IMR-90 (cell line): ENCODE measurements at regions not wholly inside any gene's neighbourhood (a gene's known extent, or its start where the extent isn't known, plus 50 kb on each side); places are given as distances from the start of the nearest gene placed in this dataset.

Source experiments
- ATAC-seq: fragments of 200-7000 bp; cut with Tn5 transposase; 2 replicates; pipeline ENCODE4 v1.9.1; 2020; ENCODE audit warnings: low read depth, mild to moderate bottlenecking, moderate library complexity
- BruUV-seq: library from RNA; stranded (reverse); fragments of 400-500 nt; replicated peaks from 2 replicates; lab custom pipeline; 2021; lab: Mats Ljungman, UMichigan
- CTCF ChIA-PET: fragments of 300-600 bp; formaldehyde crosslinking; extraction: SDS; loops from one replicate; lab custom pipeline; 2021; ENCODE audit warnings: antibody characterized with exemption; lab: Yijun Ruan, JAX
- POLR2A ChIA-PET: fragments of 300-600 bp; sonication (Branson Sonifier 250); formaldehyde crosslinking; loops from one replicate; lab custom pipeline; 2022; ENCODE audit warnings: antibody characterized with exemption; ENCODE audit not compliant: unreplicated experiment; lab: Charles Lee
- DNase-seq: peaks from one replicate; pipeline ENCODE4 v3.0.0; 2013
- H2AFZ ChIP-seq: replicated peaks from 2 replicates; pipeline ENCODE3; 2013; ENCODE audit warnings: low read length, mild to moderate bottlenecking; ENCODE audit not compliant: poor library complexity
- H2AK5ac ChIP-seq: 2 replicates; pipeline ENCODE4 v1.6.1; 2013; ENCODE audit warnings: low read depth, low read length, inconsistent platforms
- H2AK9ac ChIP-seq: replicated peaks from 2 replicates; pipeline ENCODE3; 2013; ENCODE audit warnings: mild to moderate bottlenecking, low read depth, low read length, moderate library complexity; ENCODE audit not compliant: poor library complexity
- H2BK120ac ChIP-seq: 2 replicates; pipeline ENCODE4 v1.6.1; 2013; ENCODE audit warnings: low read depth, low read length, inconsistent platforms
- H2BK15ac ChIP-seq: 3 replicates; pipeline ENCODE4 v1.6.1; 2013; ENCODE audit warnings: low read depth, low read length, inconsistent platforms
- H2BK20ac ChIP-seq: 2 replicates; pipeline ENCODE4 v1.6.1; 2013; ENCODE audit warnings: low read depth, mild to moderate bottlenecking, inconsistent platforms, low read length, moderate library complexity
- H2BK5ac ChIP-seq: 2 replicates; pipeline ENCODE4 v1.6.1; 2013; ENCODE audit warnings: mild to moderate bottlenecking, low read depth, low read length, inconsistent platforms; ENCODE audit not compliant: poor library complexity, severe bottlenecking
- H3K14ac ChIP-seq: replicated peaks from 2 replicates; pipeline ENCODE4 v1.6.1; 2013; ENCODE audit warnings: low read depth, low read length, inconsistent platforms
- H3K18ac ChIP-seq: 2 replicates; pipeline ENCODE4 v1.6.1; 2013; ENCODE audit warnings: low read depth, low read length, control low read depth
- H3K23ac ChIP-seq: 2 replicates; pipeline ENCODE4 v1.6.1; 2013; ENCODE audit warnings: low read depth, low read length, inconsistent platforms
- H3K27ac ChIP-seq: 2 replicates; pipeline ENCODE4 v1.5.1; 2013; ENCODE audit warnings: mild to moderate bottlenecking, control low read depth, low read length; ENCODE audit not compliant: insufficient read depth
- H3K27me3 ChIP-seq: 2 replicates; pipeline ENCODE4 v1.6.1; 2013; ENCODE audit warnings: low read length; ENCODE audit not compliant: control insufficient read depth, insufficient read depth
- H3K36me3 ChIP-seq: 2 replicates; pipeline ENCODE4 v1.6.1; 2013; ENCODE audit warnings: low read length, mixed read lengths; ENCODE audit not compliant: control insufficient read depth, insufficient read depth
- H3K4ac ChIP-seq: 2 replicates; pipeline ENCODE4 v1.6.1; 2013; ENCODE audit warnings: low read depth, low read length, inconsistent platforms
- H3K4me1 ChIP-seq: 2 replicates; pipeline ENCODE4 v1.6.1; 2013; ENCODE audit warnings: low read length, mixed read lengths; ENCODE audit not compliant: control insufficient read depth, insufficient read depth
- H3K4me2 ChIP-seq: 2 replicates; pipeline ENCODE4 v1.6.1; 2013; ENCODE audit warnings: low read depth, mild to moderate bottlenecking, control low read depth, low read length, moderate library complexity
- H3K4me3 ChIP-seq: 2 replicates; pipeline ENCODE4 v1.5.1; 2013; ENCODE audit warnings: low read depth, mild to moderate bottlenecking, control low read depth, low read length, moderate library complexity; ENCODE audit not compliant: insufficient read depth
- H3K56ac ChIP-seq: 2 replicates; pipeline ENCODE4 v1.6.1; 2013; ENCODE audit warnings: low read length, inconsistent platforms; ENCODE audit not compliant: insufficient read depth; ENCODE audit errors: extremely low read depth
- H3K79me1 ChIP-seq, 2 experiments: 2 replicates each; pipeline ENCODE4 v1.6.1; 2013; ENCODE audit warnings: low read length in 2 of 2, inconsistent platforms in 1 of 2, low read depth in 1 of 2
- H3K9ac ChIP-seq: 2 replicates; pipeline ENCODE4 v1.6.1; 2013; ENCODE audit warnings: low read depth, low read length, control low read depth
- H3K9me1 ChIP-seq: 2 replicates; pipeline ENCODE4 v1.6.1; 2013; ENCODE audit warnings: low read length, inconsistent platforms; ENCODE audit not compliant: insufficient read depth
- H3K9me3 ChIP-seq: 2 replicates; pipeline ENCODE4 v1.6.1; 2013; ENCODE audit warnings: low read length; ENCODE audit not compliant: control insufficient read depth, insufficient read depth
- H4K20me1 ChIP-seq: 2 replicates; pipeline ENCODE4 v1.6.1; 2013; ENCODE audit warnings: low read length, inconsistent platforms; ENCODE audit not compliant: insufficient read depth
- H4K5ac ChIP-seq: 2 replicates; pipeline ENCODE4 v1.6.1; 2013; ENCODE audit warnings: mild to moderate bottlenecking, low read depth, low read length, control low read depth
- H4K8ac ChIP-seq, 2 experiments: 2 replicates each; pipeline ENCODE4 v1.6.1; 2013; ENCODE audit warnings: low read depth in 2 of 2, low read length in 2 of 2, control low read depth in 1 of 2, inconsistent platforms in 1 of 2
- H4K91ac ChIP-seq: 2 replicates; pipeline ENCODE4 v1.6.1; 2013; ENCODE audit warnings: low read depth, low read length, inconsistent platforms; ENCODE audit not compliant: insufficient read depth
- CEBPB ChIP-seq: IDR thresholded peaks from 2 replicates; pipeline ENCODE4 v1.6.1; 2012; ENCODE audit warnings: low read depth, low read length, improper control_type of control experiment
- CHD1 ChIP-seq: IDR thresholded peaks from 2 replicates; pipeline ENCODE4 v1.6.1; 2012; ENCODE audit warnings: low read depth, low read length, improper control_type of control experiment
- CTCF ChIP-seq: conservative IDR thresholded peaks from 2 replicates; pipeline ENCODE4 v1.5.1; 2012; ENCODE audit warnings: mild to moderate bottlenecking, low read depth, low read length, improper control_type of control experiment
- MAFK ChIP-seq: IDR thresholded peaks from 2 replicates; pipeline ENCODE4 v1.6.1; 2012; ENCODE audit warnings: low read depth, low read length, improper control_type of control experiment
- MAZ ChIP-seq: IDR thresholded peaks from 2 replicates; pipeline ENCODE4 v1.6.1; 2012; ENCODE audit warnings: low read depth, mild to moderate bottlenecking, low read length, improper control_type of control experiment, moderate library complexity, borderline replicate concordance
- MXI1 ChIP-seq: IDR thresholded peaks from 2 replicates; pipeline ENCODE4 v1.6.1; 2012; ENCODE audit warnings: low read depth, mild to moderate bottlenecking, low read length, moderate library complexity, borderline replicate concordance
- NFE2L2 ChIP-seq: fragments of 150-350 bp; IDR thresholded peaks from 2 replicates; pipeline ENCODE4 v1.6.1; 2016; ENCODE audit warnings: low read depth, mild to moderate bottlenecking, low read length
- POLR2A ChIP-seq: IDR thresholded peaks from 2 replicates; pipeline ENCODE4 v1.6.1; 2012; ENCODE audit warnings: mild to moderate bottlenecking, low read depth, low read length
- RAD21 ChIP-seq: IDR thresholded peaks from 2 replicates; pipeline ENCODE4 v1.6.1; 2012; ENCODE audit warnings: low read length, improper control_type of control experiment
- RCOR1 ChIP-seq: IDR thresholded peaks from 2 replicates; pipeline ENCODE4 v1.6.1; 2012; ENCODE audit warnings: mild to moderate bottlenecking, low read length, improper control_type of control experiment; ENCODE audit not compliant: insufficient replicate concordance
- USF2 ChIP-seq: fragments of 150-350 bp; IDR thresholded peaks from 2 replicates; pipeline ENCODE4 v1.6.1; 2017; ENCODE audit warnings: mild to moderate bottlenecking, antibody characterized with exemption, low read length, low read depth
- WGBS, 2 experiments: methylation state at CpG; one replicate each; pipeline versions ENCODE4 v1.1.5 to v1.1.7; 2013; ENCODE audit warnings: missing lambda C conversion rate in 2 of 2; ENCODE audit not compliant: insufficient read length in 1 of 2; ENCODE audit errors: extremely low coverage in 2 of 2; 5-methylcytosine and 5-hydroxymethylcytosine counted together
- dilution Hi-C: fragments of 300-500 bp; cut with HindIII; formaldehyde crosslinking; loops from one replicate; pipeline ENCODE4 v1.14.3; 2018; ENCODE audit warnings: low sequenced_read_pairs; ENCODE audit not compliant: unreplicated experiment
- in situ Hi-C: fragments of 300-500 bp; cut with MboI; formaldehyde crosslinking; loops from 3 replicates; pipeline ENCODE4 v1.14.3; 2019; ENCODE audit warnings: low sequenced_read_pairs, inconsistent platforms, mixed read lengths
- intact Hi-C: fragments of 100-400 bp; cut with micrococcal nuclease; formaldehyde crosslinking; loops from 2 replicates; pipeline ENCODE4 v1.10.0; 2022

GRCh38 chr12:16939871-16940306 is 333.9 kb upstream of the LMO3 start:
- TF ChIP-seq MXI1: no peak
- peak; percentile 29; the same call in 1 of the 2 replicates for TF ChIP-seq CTCF
- TF ChIP-seq CHD1: no peak
- no peak for TF ChIP-seq CEBPB
- no peak for TF ChIP-seq NFE2L2
- no peak for TF ChIP-seq MAFK
- TF ChIP-seq POLR2A: no peak
- no peak for TF ChIP-seq USF2
- peak; percentile 10; the same call in 1 of the 2 replicates for TF ChIP-seq RAD21
- no peak for TF ChIP-seq MAZ
- TF ChIP-seq RCOR1: no peak
- H3K14ac ChIP-seq: no peak overlapping the region
- H4K91ac ChIP-seq: no peak overlapping the region
- ChIA-PET POLR2A (no interaction called here), CTCF (interaction anchor here (0.6 kb wide), 1 partner anchor 118 kb away, joined by 3 read pairs; no protein-coding TSS in a partner anchor)
- no peak overlapping the region for H3K23ac ChIP-seq
- no peak overlapping the region for H2AFZ ChIP-seq
- H3K18ac ChIP-seq: no peak overlapping the region
- no peak overlapping the region for H2BK120ac ChIP-seq
- no TSS peak for BruUV-seq
- no peaks in the 10 kb centered on the region for H3K27me3 ChIP-seq
- peaks cover 17% of the 10 kb centered on the region for H3K9me3 ChIP-seq
- H3K56ac ChIP-seq: no peak overlapping the region
- no peak overlapping the region for H3K27ac ChIP-seq
- no peak overlapping the region for H4K5ac ChIP-seq
- in situ Hi-C loops: no loop called here
- no peak overlapping the region for H2AK5ac ChIP-seq
- no peak overlapping the region for H3K4me2 ChIP-seq
- H4K8ac ChIP-seq: no peak overlapping the region
- no peak overlapping the region for H2AK9ac ChIP-seq
- intact Hi-C loops: no loop called here
- dilution Hi-C loops: no loop called here
- no peaks in the 10 kb centered on the region for H4K20me1 ChIP-seq
- H2BK15ac ChIP-seq: no peak overlapping the region
- no peak overlapping the region for H3K9ac ChIP-seq
- H3K36me3 ChIP-seq: no peaks in the 10 kb centered on the region
- H3K4me3 ChIP-seq: no peak overlapping the region
- H3K79me1 ChIP-seq: no peaks in the 10 kb centered on the region
- WGBS, 2 experiments: 60% methylated on average over 1 of the region's 6 CpGs; no CpG with 5 or more reads in 1 of the 2 experiments
- ATAC-seq (no peak), DNase-seq (peak; percentile 8)
- H3K4ac ChIP-seq: no peak overlapping the region
- H2BK5ac ChIP-seq: no peak overlapping the region
- no peaks in the 10 kb centered on the region for H3K9me1 ChIP-seq
- no peak overlapping the region for H2BK20ac ChIP-seq
- H3K4me1 ChIP-seq: no peaks in the 10 kb centered on the region
